WTC11 (cell line): ENCODE measurements at regions not wholly inside any gene's neighbourhood (a gene's known extent, or its start where the extent isn't known, plus 50 kb on each side); places are given as distances from the start of the nearest gene placed in this dataset.

Experiments
- ATAC-seq: fragments of 200-7000 bp; cut with Tn5 transposase; 2 replicates; pipeline ENCODE4 v1.10.0; 2021; ENCODE audit warnings: mild to moderate bottlenecking, moderate library complexity
- CTCF ChIA-PET: fragments of 300-600 bp; sonication (Branson Sonifier 250); formaldehyde crosslinking; loops from one replicate; lab custom pipeline; 2021; ENCODE audit warnings: antibody characterized with exemption; lab: Charles Lee
- POLR2A ChIA-PET: fragments of 350-600 bp; sonication (Branson Sonifier 250); formaldehyde crosslinking; loops from one replicate; lab custom pipeline; 2021; ENCODE audit warnings: antibody characterized with exemption; lab: Charles Lee
- DNase-seq: peaks from one replicate; pipeline ENCODE4 v3.0.0; 2021; ENCODE audit warnings: low spot score
- H3K27ac Mint-ChIP-seq: 2 replicates; pipeline ENCODE4 v1.8.0; 2021; ENCODE audit warnings: mixed read lengths
- H3K27me3 Mint-ChIP-seq: 2 replicates; pipeline ENCODE4 v1.8.0; 2021; ENCODE audit warnings: low read depth, mild to moderate bottlenecking, moderate library complexity, mixed read lengths
- H3K36me3 Mint-ChIP-seq: 2 replicates; pipeline ENCODE4 v1.8.0; 2021; ENCODE audit warnings: mixed read lengths
- H3K4me1 Mint-ChIP-seq: 2 replicates; pipeline ENCODE4 v1.8.0; 2022; ENCODE audit warnings: mixed read lengths
- H3K4me3 Mint-ChIP-seq: 2 replicates; pipeline ENCODE4 v1.8.0; 2021; ENCODE audit warnings: mild to moderate bottlenecking, moderate library complexity, mixed read lengths
- H3K9me3 Mint-ChIP-seq: 2 replicates; pipeline ENCODE4 v1.8.0; 2021; ENCODE audit warnings: mixed read lengths
- ATF1 ChIP-seq: sonication (generic); formaldehyde crosslinking; IDR thresholded peaks from 2 replicates; pipeline ENCODE4 v1.8.1; 2023; ENCODE audit warnings: mild to moderate bottlenecking, moderate library complexity, missing genetic modification reagents
- CBFB ChIP-seq: sonication (generic); formaldehyde crosslinking; IDR thresholded peaks from 2 replicates; pipeline ENCODE4 v1.8.1; 2022; ENCODE audit warnings: mild to moderate bottlenecking, low read depth, missing genetic modification reagents
- CREB1 ChIP-seq: sonication (generic); formaldehyde crosslinking; IDR thresholded peaks from 2 replicates; pipeline ENCODE4 v1.8.0; 2023; ENCODE audit warnings: mild to moderate bottlenecking, missing genetic modification reagents
- ESRRA ChIP-seq: sonication (generic); formaldehyde crosslinking; IDR thresholded peaks from 2 replicates; pipeline ENCODE4 v1.8.1; 2022; ENCODE audit warnings: mild to moderate bottlenecking, missing genetic modification reagents, borderline replicate concordance
- GTF2I ChIP-seq: fragments of 250-450 bp; sonication (Bioruptor Pico); conservative IDR thresholded peaks from 2 replicates; pipeline ENCODE4 v1.4.0; 2021; ENCODE audit warnings: mild to moderate bottlenecking
- NR1H2 ChIP-seq: sonication (generic); formaldehyde crosslinking; IDR thresholded peaks from 2 replicates; pipeline ENCODE4 v1.9.0; 2021; ENCODE audit warnings: mild to moderate bottlenecking, moderate library complexity, missing genetic modification reagents
- RELA ChIP-seq: sonication (generic); formaldehyde crosslinking; IDR thresholded peaks from 2 replicates; pipeline ENCODE4 v1.8.1; 2022; ENCODE audit warnings: missing genetic modification reagents, mild to moderate bottlenecking, borderline replicate concordance
- TEAD1 ChIP-seq: sonication (generic); formaldehyde crosslinking; IDR thresholded peaks from 2 replicates; pipeline ENCODE4 v1.8.0; 2022; ENCODE audit warnings: mild to moderate bottlenecking, missing genetic modification reagents
- TEAD4 ChIP-seq: sonication (generic); formaldehyde crosslinking; IDR thresholded peaks from 2 replicates; pipeline ENCODE4 v1.8.0; 2022; ENCODE audit warnings: mild to moderate bottlenecking, missing genetic modification reagents
- ZNF121 ChIP-seq: sonication (generic); formaldehyde crosslinking; IDR thresholded peaks from 2 replicates; pipeline ENCODE4 v1.8.0; 2023; ENCODE audit warnings: missing genetic modification reagents
- ZNF671 ChIP-seq: fragments of 250-450 bp; sonication (Bioruptor Pico); IDR thresholded peaks from 2 replicates; pipeline ENCODE4 v1.8.0; 2021; ENCODE audit warnings: mild to moderate bottlenecking
- TF ChIP-seq, protein P1 (sequence below): fragments of 250-450 bp; sonication (Bioruptor Pico); IDR thresholded peaks from 2 replicates; pipeline ENCODE4 v2.1.2; 2022; ENCODE audit warnings: mild to moderate bottlenecking, moderate library complexity
- TF ChIP-seq, protein P2 (sequence below): fragments of 250-450 bp; sonication (Bioruptor Pico); IDR thresholded peaks from 2 replicates; pipeline ENCODE4 v1.8.0; 2021; ENCODE audit warnings: mild to moderate bottlenecking
- TF ChIP-seq, protein P3 (sequence below): sonication (generic); formaldehyde crosslinking; IDR thresholded peaks from 2 replicates; pipeline ENCODE4 v1.8.0; 2023; ENCODE audit warnings: missing genetic modification reagents, mild to moderate bottlenecking, borderline replicate concordance
- TF ChIP-seq, protein P4 (sequence below): sonication (generic); formaldehyde crosslinking; IDR thresholded peaks from 2 replicates; pipeline ENCODE4 v1.8.0; 2023; ENCODE audit warnings: missing genetic modification reagents
- TF ChIP-seq, protein P5 (sequence below): fragments of 250-450 bp; sonication (Bioruptor Pico); IDR thresholded peaks from 2 replicates; pipeline ENCODE4 v1.9.0; 2021; ENCODE audit warnings: mild to moderate bottlenecking
- TF ChIP-seq, protein P6 (sequence below): sonication (generic); formaldehyde crosslinking; conservative IDR thresholded peaks from 2 replicates; pipeline ENCODE4 v1.8.1; 2023; ENCODE audit warnings: mild to moderate bottlenecking, low read depth, missing genetic modification reagents, moderate library complexity

DNA sequence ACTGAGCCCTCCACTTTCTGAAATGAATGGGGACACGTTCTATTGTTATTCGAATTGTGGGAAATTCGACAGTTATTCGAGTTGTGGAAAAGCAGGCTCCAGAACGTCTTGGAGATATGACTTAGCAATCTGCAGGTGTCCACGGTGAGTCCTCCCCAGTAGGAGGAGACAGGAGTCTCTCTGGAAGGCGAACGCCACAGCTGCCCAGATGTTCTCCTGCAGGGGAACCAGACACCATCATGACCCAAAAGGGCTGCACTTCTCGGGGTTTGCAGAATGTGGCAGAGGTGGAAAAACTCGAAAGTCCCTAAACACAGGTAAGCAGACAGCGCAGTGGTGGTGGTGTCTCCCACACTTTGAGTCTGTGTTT lies 363.6 kb upstream of the SFSWAP start:
- DNase-seq (no peak), ATAC-seq (no peak)
- CTCF ChIA-PET, result no interaction called here
- Mint-ChIP-seq H3K4me1 (peaks cover 40% of the 10 kb centered on the region), H3K9me3 (peaks cover 8% of the 10 kb centered on the region), H3K4me3 (no peak overlapping the region), H3K36me3 (peaks cover 4% of the 10 kb centered on the region; the same call in 1 of the 2 replicates)
- TF ChIP-seq ATF1, result no peak
- TF ChIP-seq ZNF671, result no peak
- TF ChIP-seq CBFB (CRISPR knock-in tag), result no peak
- no peak for TF ChIP-seq GTF2I (CRISPR knock-in tag)
- TF ChIP-seq, protein P1, sequence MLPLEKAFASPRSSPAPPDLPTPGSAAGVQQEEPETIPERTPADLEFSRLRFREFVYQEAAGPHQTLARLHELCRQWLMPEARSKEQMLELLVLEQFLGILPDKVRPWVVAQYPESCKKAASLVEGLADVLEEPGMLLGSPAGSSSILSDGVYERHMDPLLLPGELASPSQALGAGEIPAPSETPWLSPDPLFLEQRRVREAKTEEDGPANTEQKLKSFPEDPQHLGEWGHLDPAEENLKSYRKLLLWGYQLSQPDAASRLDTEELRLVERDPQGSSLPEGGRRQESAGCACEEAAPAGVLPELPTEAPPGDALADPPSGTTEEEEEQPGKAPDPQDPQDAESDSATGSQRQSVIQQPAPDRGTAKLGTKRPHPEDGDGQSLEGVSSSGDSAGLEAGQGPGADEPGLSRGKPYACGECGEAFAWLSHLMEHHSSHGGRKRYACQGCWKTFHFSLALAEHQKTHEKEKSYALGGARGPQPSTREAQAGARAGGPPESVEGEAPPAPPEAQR (CRISPR knock-in tag), result no peak
- TF ChIP-seq, protein P2, sequence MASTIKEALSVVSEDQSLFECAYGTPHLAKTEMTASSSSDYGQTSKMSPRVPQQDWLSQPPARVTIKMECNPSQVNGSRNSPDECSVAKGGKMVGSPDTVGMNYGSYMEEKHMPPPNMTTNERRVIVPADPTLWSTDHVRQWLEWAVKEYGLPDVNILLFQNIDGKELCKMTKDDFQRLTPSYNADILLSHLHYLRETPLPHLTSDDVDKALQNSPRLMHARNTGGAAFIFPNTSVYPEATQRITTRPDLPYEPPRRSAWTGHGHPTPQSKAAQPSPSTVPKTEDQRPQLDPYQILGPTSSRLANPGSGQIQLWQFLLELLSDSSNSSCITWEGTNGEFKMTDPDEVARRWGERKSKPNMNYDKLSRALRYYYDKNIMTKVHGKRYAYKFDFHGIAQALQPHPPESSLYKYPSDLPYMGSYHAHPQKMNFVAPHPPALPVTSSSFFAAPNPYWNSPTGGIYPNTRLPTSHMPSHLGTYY (CRISPR knock-in tag), result no peak
- TF ChIP-seq, all 79 proteins: peak for 0
- no peaks in the 10 kb centered on the region for H3K27me3 Mint-ChIP-seq
- POLR2A ChIA-PET, result no interaction called here
- H3K27ac Mint-ChIP-seq, result no peak overlapping the region

DNA sequence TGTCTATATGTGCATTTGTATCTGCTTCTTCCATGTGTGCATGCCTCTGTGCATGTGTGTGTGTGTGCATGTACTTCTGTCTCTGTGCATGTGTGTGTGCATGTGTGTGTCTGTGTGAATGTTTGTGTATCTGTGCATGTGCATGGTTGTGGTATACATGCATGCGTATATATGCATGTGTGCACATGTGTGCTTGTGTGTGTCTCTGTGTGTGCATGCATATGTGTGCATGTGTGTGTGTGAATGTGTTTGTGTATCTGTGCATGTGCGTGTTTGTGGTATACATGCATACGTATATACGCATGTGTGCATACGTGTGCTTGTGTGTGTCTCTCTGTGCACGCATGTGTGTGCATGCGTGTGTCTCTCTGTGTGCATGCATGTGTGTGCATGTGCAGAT lies 363.2 kb upstream of the SFSWAP start:
- no peak overlapping the region for H3K4me3 Mint-ChIP-seq
- H3K27ac Mint-ChIP-seq, result peak overlapping the region; percentile 46
- ATAC-seq (no peak), DNase-seq (no peak)
- TF ChIP-seq CREB1 (CRISPR knock-in tag) (no peak), ESRRA (CRISPR knock-in tag) (no peak), TEAD1 (CRISPR knock-in tag) (no peak), RELA (CRISPR knock-in tag) (no peak), NR1H2 (CRISPR knock-in tag) (no peak), CBFB (CRISPR knock-in tag) (no peak), TEAD4 (no peak), ZNF121 (CRISPR knock-in tag) (no peak)
- TF ChIP-seq, protein P3, sequence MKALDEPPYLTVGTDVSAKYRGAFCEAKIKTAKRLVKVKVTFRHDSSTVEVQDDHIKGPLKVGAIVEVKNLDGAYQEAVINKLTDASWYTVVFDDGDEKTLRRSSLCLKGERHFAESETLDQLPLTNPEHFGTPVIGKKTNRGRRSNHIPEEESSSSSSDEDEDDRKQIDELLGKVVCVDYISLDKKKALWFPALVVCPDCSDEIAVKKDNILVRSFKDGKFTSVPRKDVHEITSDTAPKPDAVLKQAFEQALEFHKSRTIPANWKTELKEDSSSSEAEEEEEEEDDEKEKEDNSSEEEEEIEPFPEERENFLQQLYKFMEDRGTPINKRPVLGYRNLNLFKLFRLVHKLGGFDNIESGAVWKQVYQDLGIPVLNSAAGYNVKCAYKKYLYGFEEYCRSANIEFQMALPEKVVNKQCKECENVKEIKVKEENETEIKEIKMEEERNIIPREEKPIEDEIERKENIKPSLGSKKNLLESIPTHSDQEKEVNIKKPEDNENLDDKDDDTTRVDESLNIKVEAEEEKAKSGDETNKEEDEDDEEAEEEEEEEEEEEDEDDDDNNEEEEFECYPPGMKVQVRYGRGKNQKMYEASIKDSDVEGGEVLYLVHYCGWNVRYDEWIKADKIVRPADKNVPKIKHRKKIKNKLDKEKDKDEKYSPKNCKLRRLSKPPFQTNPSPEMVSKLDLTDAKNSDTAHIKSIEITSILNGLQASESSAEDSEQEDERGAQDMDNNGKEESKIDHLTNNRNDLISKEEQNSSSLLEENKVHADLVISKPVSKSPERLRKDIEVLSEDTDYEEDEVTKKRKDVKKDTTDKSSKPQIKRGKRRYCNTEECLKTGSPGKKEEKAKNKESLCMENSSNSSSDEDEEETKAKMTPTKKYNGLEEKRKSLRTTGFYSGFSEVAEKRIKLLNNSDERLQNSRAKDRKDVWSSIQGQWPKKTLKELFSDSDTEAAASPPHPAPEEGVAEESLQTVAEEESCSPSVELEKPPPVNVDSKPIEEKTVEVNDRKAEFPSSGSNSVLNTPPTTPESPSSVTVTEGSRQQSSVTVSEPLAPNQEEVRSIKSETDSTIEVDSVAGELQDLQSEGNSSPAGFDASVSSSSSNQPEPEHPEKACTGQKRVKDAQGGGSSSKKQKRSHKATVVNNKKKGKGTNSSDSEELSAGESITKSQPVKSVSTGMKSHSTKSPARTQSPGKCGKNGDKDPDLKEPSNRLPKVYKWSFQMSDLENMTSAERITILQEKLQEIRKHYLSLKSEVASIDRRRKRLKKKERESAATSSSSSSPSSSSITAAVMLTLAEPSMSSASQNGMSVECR (CRISPR knock-in tag), result no peak
- TF ChIP-seq, protein P4, sequence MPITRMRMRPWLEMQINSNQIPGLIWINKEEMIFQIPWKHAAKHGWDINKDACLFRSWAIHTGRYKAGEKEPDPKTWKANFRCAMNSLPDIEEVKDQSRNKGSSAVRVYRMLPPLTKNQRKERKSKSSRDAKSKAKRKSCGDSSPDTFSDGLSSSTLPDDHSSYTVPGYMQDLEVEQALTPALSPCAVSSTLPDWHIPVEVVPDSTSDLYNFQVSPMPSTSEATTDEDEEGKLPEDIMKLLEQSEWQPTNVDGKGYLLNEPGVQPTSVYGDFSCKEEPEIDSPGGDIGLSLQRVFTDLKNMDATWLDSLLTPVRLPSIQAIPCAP (CRISPR knock-in tag), result no peak
- TF ChIP-seq, protein P5, sequence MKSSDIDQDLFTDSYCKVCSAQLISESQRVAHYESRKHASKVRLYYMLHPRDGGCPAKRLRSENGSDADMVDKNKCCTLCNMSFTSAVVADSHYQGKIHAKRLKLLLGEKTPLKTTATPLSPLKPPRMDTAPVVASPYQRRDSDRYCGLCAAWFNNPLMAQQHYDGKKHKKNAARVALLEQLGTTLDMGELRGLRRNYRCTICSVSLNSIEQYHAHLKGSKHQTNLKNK, result no peak
- TF ChIP-seq, protein P6, sequence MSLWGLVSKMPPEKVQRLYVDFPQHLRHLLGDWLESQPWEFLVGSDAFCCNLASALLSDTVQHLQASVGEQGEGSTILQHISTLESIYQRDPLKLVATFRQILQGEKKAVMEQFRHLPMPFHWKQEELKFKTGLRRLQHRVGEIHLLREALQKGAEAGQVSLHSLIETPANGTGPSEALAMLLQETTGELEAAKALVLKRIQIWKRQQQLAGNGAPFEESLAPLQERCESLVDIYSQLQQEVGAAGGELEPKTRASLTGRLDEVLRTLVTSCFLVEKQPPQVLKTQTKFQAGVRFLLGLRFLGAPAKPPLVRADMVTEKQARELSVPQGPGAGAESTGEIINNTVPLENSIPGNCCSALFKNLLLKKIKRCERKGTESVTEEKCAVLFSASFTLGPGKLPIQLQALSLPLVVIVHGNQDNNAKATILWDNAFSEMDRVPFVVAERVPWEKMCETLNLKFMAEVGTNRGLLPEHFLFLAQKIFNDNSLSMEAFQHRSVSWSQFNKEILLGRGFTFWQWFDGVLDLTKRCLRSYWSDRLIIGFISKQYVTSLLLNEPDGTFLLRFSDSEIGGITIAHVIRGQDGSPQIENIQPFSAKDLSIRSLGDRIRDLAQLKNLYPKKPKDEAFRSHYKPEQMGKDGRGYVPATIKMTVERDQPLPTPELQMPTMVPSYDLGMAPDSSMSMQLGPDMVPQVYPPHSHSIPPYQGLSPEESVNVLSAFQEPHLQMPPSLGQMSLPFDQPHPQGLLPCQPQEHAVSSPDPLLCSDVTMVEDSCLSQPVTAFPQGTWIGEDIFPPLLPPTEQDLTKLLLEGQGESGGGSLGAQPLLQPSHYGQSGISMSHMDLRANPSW (CRISPR knock-in tag), result no peak
- peaks cover 4% of the 10 kb centered on the region; the same call in 1 of the 2 replicates for H3K36me3 Mint-ChIP-seq
- ChIA-PET CTCF (no interaction called here), POLR2A (no interaction called here)
- H3K27me3 Mint-ChIP-seq, result no peaks in the 10 kb centered on the region; the same call in 1 of the 2 replicates
- peaks cover 42% of the 10 kb centered on the region for H3K4me1 Mint-ChIP-seq
- peaks cover 9% of the 10 kb centered on the region for H3K9me3 Mint-ChIP-seq
